HepG2 (cell line): ENCODE measurements at regions not wholly inside any gene's neighbourhood (a gene's known extent, or its start where the extent isn't known, plus 50 kb on each side); places are given as distances from the start of the nearest gene placed in this dataset.

Experiments
- ATAC-seq: fragments of 200-7000 bp; cut with Tn5 transposase; 3 replicates; pipeline ENCODE4 v1.9.1; 2020; ENCODE audit warnings: mild to moderate bottlenecking, moderate library complexity
- BruUV-seq: library from RNA; stranded (reverse); fragments of 400-500 nt; replicated peaks from 2 replicates; lab custom pipeline; 2021; lab: Mats Ljungman, UMichigan
- CTCF ChIA-PET: fragments of 300-600 bp; formaldehyde crosslinking; extraction: SDS; loops from one replicate; lab custom pipeline; 2021; ENCODE audit warnings: low total read pairs, inconsistent platforms, low intra/inter-chr PET ratio; lab: Yijun Ruan, JAX
- POLR2A ChIA-PET: fragments of 350-600 bp; sonication (Branson Sonifier 250); formaldehyde crosslinking; loops from one replicate; lab custom pipeline; 2020; ENCODE audit warnings: antibody characterized with exemption, inconsistent platforms; lab: Yijun Ruan, JAX
- DNase-seq: peaks from one replicate; pipeline ENCODE4 v3.0.0-alpha.2; 2015; ENCODE audit warnings: low spot score
- FAIRE-seq: peaks from 3 replicates; lab custom pipeline; 2011; peaks lifted over from hg19 to GRCh38; lab: Jason Lieb, UNC
- H2AFZ ChIP-seq: one replicate; pipeline ENCODE4 v1.6.1; 2011; ENCODE audit warnings: low read length, inconsistent platforms
- H3K27ac ChIP-seq: fragments of 300-600 bp; 3 replicates; pipeline ENCODE4 v1.8.0; 2011; ENCODE audit warnings: mixed run types, mild to moderate bottlenecking, mixed read lengths, low read length, inconsistent platforms; ENCODE audit not compliant: insufficient read depth; ENCODE audit errors: extremely low read length
- H3K27me3 ChIP-seq, 2 experiments: fragments of 200-600 bp in 1 of 2; 2 replicates in 1 of 2; 3 replicates in 1 of 2; pipeline versions ENCODE4 v1.6.0 to v1.8.0; 2011; ENCODE audit warnings: low read length in 2 of 2, mild to moderate bottlenecking in 2 of 2, moderate library complexity in 2 of 2, inconsistent platforms in 1 of 2; ENCODE audit not compliant: insufficient read depth in 2 of 2, control insufficient read depth in 1 of 2
- H3K36me3 ChIP-seq, 2 experiments: fragments of 200-600 bp in 1 of 2; replicated peaks in 1 of 2; 2 replicates in 1 of 2; 3 replicates in 1 of 2; pipeline versions ENCODE4 v1.5.1 to v1.8.0; 2011; ENCODE audit warnings: low read length in 2 of 2, inconsistent platforms in 1 of 2; ENCODE audit not compliant: insufficient read depth in 2 of 2, control insufficient read depth in 1 of 2
- H3K4me1 ChIP-seq: 2 replicates; pipeline ENCODE4 v1.5.1; 2012; ENCODE audit warnings: low read length, inconsistent platforms; ENCODE audit not compliant: insufficient read depth
- H3K4me2 ChIP-seq: 2 replicates; pipeline ENCODE4 v1.6.0; 2011; ENCODE audit warnings: low read depth, low read length, inconsistent platforms
- H3K4me3 ChIP-seq, 3 experiments: fragments of 200-600 bp in 1 of 3; sonication (generic), shearing (Covaris generic) in 1 of 3; replicated peaks in 1 of 3; 2 replicates each; pipeline ENCODE4 v1.5.1; 2011 to 2016; ENCODE audit warnings: low read length in 3 of 3, inconsistent platforms in 2 of 3, low read depth in 2 of 3, mild to moderate bottlenecking in 2 of 3, control low read depth in 1 of 3, mixed read lengths in 1 of 3; ENCODE audit not compliant: insufficient read depth in 1 of 3
- H3K79me2 ChIP-seq: one replicate; pipeline ENCODE4 v1.6.1; 2011; ENCODE audit warnings: low read length, inconsistent platforms; ENCODE audit not compliant: insufficient read depth
- H3K9ac ChIP-seq: 2 replicates; pipeline ENCODE4 v1.6.0; 2011; ENCODE audit warnings: mild to moderate bottlenecking, low read depth, low read length, inconsistent platforms; ENCODE audit not compliant: insufficient read depth
- H3K9me3 ChIP-seq: 2 replicates; pipeline ENCODE4 v1.5.1; 2012; ENCODE audit warnings: mild to moderate bottlenecking, low read length
- H4K20me1 ChIP-seq: 2 replicates; pipeline ENCODE4 v1.6.0; 2011; ENCODE audit warnings: inconsistent platforms, mild to moderate bottlenecking, low read length, moderate library complexity; ENCODE audit not compliant: insufficient read depth
- ETV5 ChIP-seq: IDR thresholded peaks from 2 replicates; pipeline ENCODE4 v1.6.1; 2018; ENCODE audit warnings: missing biosample characterization, missing genetic modification reagents, inconsistent platforms, borderline replicate concordance
- GATA4 ChIP-seq: sonication (generic); IDR thresholded peaks from 2 replicates; pipeline ENCODE4 v1.6.1; 2016; ENCODE audit warnings: antibody characterized with exemption, low read depth, borderline replicate concordance
- JARID2 ChIP-seq: sonication (generic); formaldehyde crosslinking; IDR thresholded peaks from 2 replicates; pipeline ENCODE4 v1.8.1; 2023; ENCODE audit warnings: missing genetic modification reagents, inconsistent platforms; ENCODE audit not compliant: insufficient replicate concordance
- KDM2A ChIP-seq: sonication (generic); formaldehyde crosslinking; IDR thresholded peaks from 2 replicates; pipeline ENCODE4 v1.4.0; 2020; ENCODE audit warnings: low read depth, missing genetic modification reagents, borderline replicate concordance
- MXD4 ChIP-seq: IDR thresholded peaks from 2 replicates; pipeline ENCODE4 v1.6.1; 2016; ENCODE audit warnings: mild to moderate bottlenecking, missing biosample characterization, missing genetic modification reagents
- SP140L ChIP-seq: sonication (generic); formaldehyde crosslinking; IDR thresholded peaks from 2 replicates; pipeline ENCODE4 v1.4.0; 2020; ENCODE audit warnings: missing genetic modification reagents, borderline replicate concordance
- THAP7 ChIP-seq: sonication (generic); formaldehyde crosslinking; IDR thresholded peaks from 2 replicates; pipeline ENCODE4 v1.8.1; 2023; ENCODE audit warnings: mild to moderate bottlenecking, missing genetic modification reagents
- U2AF2 ChIP-seq: fragments of 200-400 bp; formaldehyde crosslinking; IDR thresholded peaks from 2 replicates; pipeline ENCODE4 v1.6.1; 2017; ENCODE audit warnings: low read depth, mild to moderate bottlenecking, low read length
- ZNF879 ChIP-seq: sonication (generic); formaldehyde crosslinking; IDR thresholded peaks from 2 replicates; pipeline ENCODE4 v1.8.1; 2023; ENCODE audit warnings: missing genetic modification reagents
- WGBS: methylation state at CpG from one replicate; pipeline ENCODE4 v1.1.6; 2017; ENCODE audit warnings: low lambda C conversion rate; 5-methylcytosine and 5-hydroxymethylcytosine counted together
- in situ Hi-C: cut with HindIII; loops from 2 replicates; pipeline ENCODE4 v1.10.0; 2017; ENCODE audit warnings: low pct_unique_long_range_greater_than_20kb; ENCODE audit not compliant: extremely low pct_ligation_motif_present
- intact Hi-C: fragments of 100-400 bp; cut with micrococcal nuclease; formaldehyde crosslinking; loops from one replicate; pipeline ENCODE4 v1.10.0; 2022; ENCODE audit not compliant: unreplicated experiment
- TF ChIP-seq, protein P1 (sequence below): sonication (generic); formaldehyde crosslinking; conservative IDR thresholded peaks from 2 replicates; pipeline ENCODE4 v1.8.1; 2023; ENCODE audit warnings: missing genetic modification reagents
- TF ChIP-seq, protein P2 (sequence below): sonication (generic); formaldehyde crosslinking; IDR thresholded peaks from 2 replicates; pipeline ENCODE4 v1.5.0; 2020; ENCODE audit warnings: missing genetic modification reagents, mild to moderate bottlenecking, borderline replicate concordance
- TF ChIP-seq, protein P3 (sequence below): IDR thresholded peaks from 2 replicates; pipeline ENCODE4 v1.6.1; 2016; ENCODE audit warnings: missing biosample characterization, missing genetic modification reagents, low read depth

GRCh38 chr1:195294911-195295310, 1313.3 kb downstream of the KCNT2 start:
- no peak for DNase-seq
- no peak for FAIRE-seq

More at GRCh38 chr1:195294911-195295310, 1313.3 kb downstream of the KCNT2 start:
- ATAC-seq, result no peak
- intact Hi-C loops (no loop called here), in situ Hi-C loops (no loop called here)
- TF ChIP-seq, protein P1, sequence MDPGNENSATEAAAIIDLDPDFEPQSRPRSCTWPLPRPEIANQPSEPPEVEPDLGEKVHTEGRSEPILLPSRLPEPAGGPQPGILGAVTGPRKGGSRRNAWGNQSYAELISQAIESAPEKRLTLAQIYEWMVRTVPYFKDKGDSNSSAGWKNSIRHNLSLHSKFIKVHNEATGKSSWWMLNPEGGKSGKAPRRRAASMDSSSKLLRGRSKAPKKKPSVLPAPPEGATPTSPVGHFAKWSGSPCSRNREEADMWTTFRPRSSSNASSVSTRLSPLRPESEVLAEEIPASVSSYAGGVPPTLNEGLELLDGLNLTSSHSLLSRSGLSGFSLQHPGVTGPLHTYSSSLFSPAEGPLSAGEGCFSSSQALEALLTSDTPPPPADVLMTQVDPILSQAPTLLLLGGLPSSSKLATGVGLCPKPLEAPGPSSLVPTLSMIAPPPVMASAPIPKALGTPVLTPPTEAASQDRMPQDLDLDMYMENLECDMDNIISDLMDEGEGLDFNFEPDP (CRISPR knock-in tag), result no peak
- no peak for TF ChIP-seq GATA4
- TF ChIP-seq MXD4 (CRISPR knock-in tag), result no peak
- TF ChIP-seq ZNF879, result no peak
- TF ChIP-seq JARID2, result no peak
- TF ChIP-seq U2AF2, result no peak
- TF ChIP-seq KDM2A (CRISPR knock-in tag), result no peak
- TF ChIP-seq ETV5 (CRISPR knock-in tag), result no peak
- no peak for TF ChIP-seq SP140L (CRISPR knock-in tag)
- TF ChIP-seq, protein P2, sequence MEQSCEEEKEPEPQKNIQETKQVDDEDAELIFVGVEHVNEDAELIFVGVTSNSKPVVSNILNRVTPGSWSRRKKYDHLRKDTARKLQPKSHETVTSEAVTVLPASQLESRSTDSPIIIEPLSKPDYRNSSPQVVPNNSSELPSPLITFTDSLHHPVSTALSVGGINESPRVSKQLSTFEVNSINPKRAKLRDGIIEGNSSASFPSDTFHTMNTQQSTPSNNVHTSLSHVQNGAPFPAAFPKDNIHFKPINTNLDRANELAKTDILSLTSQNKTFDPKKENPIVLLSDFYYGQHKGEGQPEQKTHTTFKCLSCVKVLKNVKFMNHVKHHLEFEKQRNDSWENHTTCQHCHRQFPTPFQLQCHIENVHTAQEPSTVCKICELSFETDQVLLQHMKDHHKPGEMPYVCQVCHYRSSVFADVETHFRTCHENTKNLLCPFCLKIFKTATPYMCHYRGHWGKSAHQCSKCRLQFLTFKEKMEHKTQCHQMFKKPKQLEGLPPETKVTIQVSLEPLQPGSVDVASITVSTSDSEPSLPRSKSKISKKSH (CRISPR knock-in tag), result no peak
- TF ChIP-seq, protein P3, sequence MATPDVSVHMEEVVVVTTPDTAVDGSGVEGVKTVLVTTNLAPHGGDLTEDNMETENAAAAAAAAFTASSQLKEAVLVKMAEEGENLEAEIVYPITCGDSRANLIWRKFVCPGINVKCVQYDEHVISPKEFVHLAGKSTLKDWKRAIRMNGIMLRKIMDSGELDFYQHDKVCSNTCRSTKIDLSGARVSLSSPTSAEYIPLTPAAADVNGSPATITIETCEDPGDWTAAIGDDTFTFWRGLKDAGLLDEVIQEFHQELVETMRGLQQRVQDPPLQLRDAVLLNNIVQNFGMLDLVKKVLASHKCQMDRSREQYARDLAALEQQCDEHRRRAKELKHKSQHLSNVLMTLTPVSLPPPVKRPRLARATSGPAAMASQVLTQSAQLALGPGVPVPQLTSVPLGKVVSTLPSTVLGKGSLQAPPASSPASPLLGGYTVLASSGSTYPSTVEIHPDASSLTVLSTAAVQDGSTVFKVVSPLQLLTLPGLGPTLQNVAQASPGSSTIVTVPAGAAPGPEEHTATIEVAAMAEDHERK (CRISPR knock-in tag), result no peak
- no peak for TF ChIP-seq THAP7 (CRISPR knock-in tag)
- CTCF ChIA-PET, result no interaction called here
- Histone ChIP-seq H3K79me2 (no peaks in the 10 kb centered on the region), H3K9ac (no peak overlapping the region), H3K4me1 (no peaks in the 10 kb centered on the region), H3K4me2 (no peak overlapping the region), H3K4me3 (no peak overlapping the region), H3K27ac (no peak overlapping the region), H3K9me3 (no peaks in the 10 kb centered on the region), H2AFZ (no peak overlapping the region), H3K27me3 (no peaks in the 10 kb centered on the region), H3K36me3 (no peaks in the 10 kb centered on the region), H4K20me1 (no peaks in the 10 kb centered on the region)
- POLR2A ChIA-PET, result no interaction called here
- WGBS, result 6% methylated on average over 3 of the region's 3 CpGs
- no TSS peak for BruUV-seq
